Fibroblast of mammary gland (primary cell): ENCODE measurements at regions not wholly inside any gene's neighbourhood (a gene's known extent, or its start where the extent isn't known, plus 50 kb on each side); places are given as distances from the start of the nearest gene placed in this dataset.

ENCODE experiments used
- DNase-seq: peaks from one replicate; pipeline ENCODE4 v3.0.0-alpha.2; 2010; ENCODE audit warnings: low read depth
- H3K4me3 ChIP-seq: 2 replicates; pipeline ENCODE4 v1.5.1; 2011; ENCODE audit warnings: low read depth, mild to moderate bottlenecking, low read length, moderate library complexity; ENCODE audit not compliant: control insufficient read depth
- CTCF ChIP-seq: conservative IDR thresholded peaks from 2 replicates; pipeline ENCODE4 v1.5.1; 2011; ENCODE audit warnings: low read depth, low read length, inconsistent platforms; ENCODE audit not compliant: control insufficient read depth, insufficient read depth

GRCh38 chr12:88417531-88417930 lies 162.7 kb downstream of the KITLG start:
- peak overlapping the region; percentile 8 for H3K4me3 ChIP-seq
- DNase-seq: no peak
- TF ChIP-seq CTCF: no peak

- peak overlapping the region; percentile 38 for H3K4me3 ChIP-seq
- peak; percentile 76 for DNase-seq
- no peak for TF ChIP-seq CTCF
Measured at GRCh38 chr12:88418856-88419497, 161.3 kb downstream of the KITLG start.

- DNase-seq: peak; percentile 64
- no peak for TF ChIP-seq CTCF
- no peak overlapping the region for H3K4me3 ChIP-seq
Measured at GRCh38 chr12:88419794-88420193, 160.5 kb downstream of the KITLG start.

GRCh38 chr12:88420457-88420856 lies 159.8 kb downstream of the KITLG start:
- TF ChIP-seq CTCF: no peak
- DNase-seq: peak; percentile 98
- no peak overlapping the region for H3K4me3 ChIP-seq

- H3K4me3 ChIP-seq: no peak overlapping the region
- TF ChIP-seq CTCF: no peak
- no peak for DNase-seq
Measured at GRCh38 chr12:88424791-88425730, 155.2 kb downstream of the KITLG start.

GRCh38 chr12:88428350-88428749 lies 151.9 kb downstream of the KITLG start:
- no peak for TF ChIP-seq CTCF
- no peak overlapping the region for H3K4me3 ChIP-seq
- DNase-seq: no peak
